ENCODE measurements at regions not wholly inside any gene's neighbourhood (a gene's known extent, or its start where the extent isn't known, plus 50 kb on each side); places are given as distances from the start of the nearest gene placed in this dataset.

DNA sequence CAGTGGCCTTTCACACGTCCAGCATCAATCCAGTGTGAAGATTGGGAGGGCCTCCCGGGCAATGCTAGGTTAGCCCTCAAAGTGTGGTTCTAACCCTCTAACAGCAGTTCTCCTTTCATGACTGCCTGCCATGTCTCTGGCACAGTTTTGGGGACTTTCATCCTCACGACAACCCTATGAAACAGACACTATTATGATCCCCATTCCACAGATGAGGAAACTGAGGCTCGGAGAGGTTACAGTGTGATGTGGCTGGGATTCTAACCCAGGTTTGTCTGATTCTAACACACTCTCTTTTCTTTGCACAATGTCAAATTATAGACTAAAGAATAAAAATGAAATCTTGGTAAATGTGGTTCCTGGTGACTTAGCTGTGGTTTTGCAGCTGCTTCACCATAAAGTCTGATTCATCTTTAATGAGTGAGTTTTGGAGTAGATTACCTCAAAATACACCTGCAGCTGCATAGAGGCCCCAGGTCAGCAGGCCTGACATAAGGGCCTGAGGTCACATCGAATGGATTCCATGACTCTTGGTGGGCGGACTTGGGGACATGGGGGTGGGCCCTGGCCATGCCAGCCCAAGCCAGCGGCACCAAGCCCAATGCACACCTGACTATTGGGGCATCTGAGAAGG lies 214.4 kb downstream of the GLI2 start:
- H3K4me1 Mint-ChIP-seq (ENCODE audit: low read depth): no peaks in the 10 kb centered on the region
- H3K36me3 Mint-ChIP-seq (ENCODE audit: low read depth): no peaks in the 10 kb centered on the region
- no peaks in the 10 kb centered on the region for H3K9me3 Mint-ChIP-seq
- H3K4me3 Mint-ChIP-seq: no peak overlapping the region
- intact Hi-C loops (cut with micrococcal nuclease): no loop called here
- no peak overlapping the region for H3K27ac Mint-ChIP-seq
- DNase-seq (ENCODE audit: low spot score): no peak
- H3K27me3 Mint-ChIP-seq (ENCODE audit: insufficient read depth): no peaks in the 10 kb centered on the region

DNA sequence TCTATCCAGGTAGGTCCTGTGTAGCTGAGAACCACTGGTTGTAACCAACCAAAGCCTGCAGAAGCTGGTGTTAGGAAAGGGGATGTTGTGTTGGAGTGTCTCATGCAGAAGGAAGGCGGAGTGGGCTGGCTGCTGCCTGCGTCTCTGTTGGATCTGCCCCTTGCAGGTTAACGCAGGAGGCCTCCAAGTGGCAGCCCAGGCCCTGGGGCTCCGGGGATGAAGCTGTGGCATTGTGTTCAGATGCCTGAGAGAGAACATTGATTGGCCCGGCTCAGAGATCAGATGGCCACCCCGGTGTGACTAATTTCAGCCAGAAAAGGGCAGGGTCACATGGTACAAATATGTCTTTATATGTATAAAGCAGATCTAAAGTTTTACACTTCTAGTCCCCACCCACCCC lies 216.0 kb downstream of the GLI2 start:
- Mint-ChIP-seq H3K9me3 (no peaks in the 10 kb centered on the region), H3K27ac (no peak overlapping the region), H3K4me3 (no peak overlapping the region), H3K27me3 (ENCODE audit: insufficient read depth) (no peaks in the 10 kb centered on the region), H3K4me1 (ENCODE audit: low read depth) (no peaks in the 10 kb centered on the region), H3K36me3 (ENCODE audit: low read depth) (no peaks in the 10 kb centered on the region)
- no peak for DNase-seq (ENCODE audit: low spot score)
- intact Hi-C loops (cut with micrococcal nuclease): no loop called here

- no peaks in the 10 kb centered on the region for H3K9me3 Mint-ChIP-seq
- no peaks in the 10 kb centered on the region for H3K27me3 Mint-ChIP-seq (ENCODE audit: insufficient read depth)
- DNase-seq (ENCODE audit: low spot score): no peak
- no peak overlapping the region for H3K4me3 Mint-ChIP-seq
- H3K36me3 Mint-ChIP-seq (ENCODE audit: low read depth): no peaks in the 10 kb centered on the region
- intact Hi-C loops (cut with micrococcal nuclease): no loop called here
- no peak overlapping the region for H3K27ac Mint-ChIP-seq
- no peaks in the 10 kb centered on the region for H3K4me1 Mint-ChIP-seq (ENCODE audit: low read depth)
Observed at GRCh38 chr2:120952318-120952717, 216.7 kb downstream of the GLI2 start.

DNA sequence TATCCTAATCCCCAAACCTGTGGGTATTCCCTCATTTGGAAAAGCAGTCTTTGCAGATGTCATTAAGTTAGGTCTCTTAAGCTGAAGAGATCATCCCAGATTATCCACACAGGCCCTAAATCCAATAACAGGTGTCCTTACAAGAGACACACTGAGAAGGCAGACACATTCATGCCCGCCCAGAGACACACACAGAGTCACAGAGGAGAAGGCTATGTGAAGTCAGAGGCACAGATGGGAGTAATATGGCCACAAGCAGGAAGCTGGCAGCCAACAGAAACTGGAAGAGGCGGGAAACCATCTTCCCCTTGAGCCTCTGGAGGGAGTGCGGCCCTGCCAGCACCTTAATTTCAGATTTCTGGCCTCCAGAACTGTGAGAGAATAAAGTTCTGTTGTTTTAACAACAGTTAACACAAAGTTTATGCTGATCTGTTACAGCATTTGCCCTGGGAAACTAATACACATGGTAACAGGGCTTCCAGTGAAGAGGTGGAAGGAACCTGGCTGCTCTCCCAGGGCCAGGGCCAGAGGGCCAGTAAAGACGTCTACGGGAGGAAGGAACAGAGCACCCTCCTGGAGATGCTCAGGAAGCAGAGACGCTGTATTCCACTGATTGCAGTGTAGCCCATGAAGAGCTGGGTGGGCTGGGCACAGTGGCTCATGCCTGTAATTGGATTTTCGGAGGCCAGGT lies 217.5 kb downstream of the GLI2 start:
- DNase-seq (ENCODE audit: low spot score): no peak
- Mint-ChIP-seq H3K27ac (no peak overlapping the region), H3K36me3 (ENCODE audit: low read depth) (no peaks in the 10 kb centered on the region), H3K4me1 (ENCODE audit: low read depth) (no peaks in the 10 kb centered on the region), H3K9me3 (no peaks in the 10 kb centered on the region), H3K27me3 (ENCODE audit: insufficient read depth) (no peaks in the 10 kb centered on the region), H3K4me3 (no peak overlapping the region)
- intact Hi-C loops (cut with micrococcal nuclease): no loop called here

DNA sequence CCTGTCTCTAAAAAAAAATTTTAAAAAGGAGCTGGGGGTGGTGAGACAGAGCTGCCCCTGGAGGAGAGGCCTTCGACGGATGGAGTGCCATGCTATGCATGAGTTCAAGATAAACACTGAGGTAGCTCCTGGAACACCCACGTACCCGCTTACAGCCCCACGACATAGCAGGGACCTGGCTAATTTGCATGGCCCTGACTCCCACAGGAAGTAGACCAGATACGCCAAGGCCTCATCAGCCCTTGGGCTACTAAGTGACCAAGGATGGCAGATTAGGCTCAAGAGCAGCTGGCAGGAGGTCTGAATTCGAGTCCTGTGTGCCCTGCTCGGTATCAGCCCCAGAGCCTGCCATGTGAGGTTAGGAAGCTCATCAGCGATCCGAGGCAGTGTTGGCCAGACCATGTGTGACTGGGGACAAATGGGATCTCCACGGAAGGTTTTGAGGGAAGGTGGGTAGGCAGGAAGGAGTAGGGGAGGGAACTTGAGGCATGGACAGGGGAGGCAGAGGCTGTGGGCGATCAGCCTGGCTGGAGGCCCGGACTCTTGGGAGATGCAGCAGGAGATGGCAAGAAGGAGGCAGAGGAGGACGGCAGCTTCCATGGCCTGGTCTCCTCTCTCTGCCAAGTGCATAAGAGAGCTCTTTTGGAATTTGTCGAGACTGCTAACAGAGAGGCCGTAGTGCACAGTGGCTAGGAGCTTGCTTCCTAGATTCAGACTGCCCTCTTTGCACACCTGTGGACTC lies 218.3 kb downstream of the GLI2 start:
- no peak overlapping the region for H3K27ac Mint-ChIP-seq
- H3K27me3 Mint-ChIP-seq (ENCODE audit: insufficient read depth): no peaks in the 10 kb centered on the region
- no peaks in the 10 kb centered on the region for H3K36me3 Mint-ChIP-seq (ENCODE audit: low read depth)
- no peak for DNase-seq (ENCODE audit: low spot score)
- H3K4me3 Mint-ChIP-seq: no peak overlapping the region
- no peaks in the 10 kb centered on the region for H3K4me1 Mint-ChIP-seq (ENCODE audit: low read depth)
- intact Hi-C loops (cut with micrococcal nuclease): no loop called here
- no peaks in the 10 kb centered on the region for H3K9me3 Mint-ChIP-seq

- intact Hi-C loops (cut with micrococcal nuclease): no loop called here
- Mint-ChIP-seq H3K36me3 (ENCODE audit: low read depth) (no peaks in the 10 kb centered on the region), H3K4me1 (ENCODE audit: low read depth) (no peaks in the 10 kb centered on the region), H3K9me3 (no peaks in the 10 kb centered on the region), H3K4me3 (no peak overlapping the region), H3K27me3 (ENCODE audit: insufficient read depth) (no peaks in the 10 kb centered on the region), H3K27ac (no peak overlapping the region)
- no peak for DNase-seq (ENCODE audit: low spot score)
Observed at GRCh38 chr2:120954939-120955338, 219.3 kb downstream of the GLI2 start.

- Mint-ChIP-seq H3K4me1 (ENCODE audit: low read depth) (no peaks in the 10 kb centered on the region), H3K4me3 (no peak overlapping the region), H3K36me3 (ENCODE audit: low read depth) (no peaks in the 10 kb centered on the region), H3K27ac (no peak overlapping the region), H3K9me3 (no peaks in the 10 kb centered on the region), H3K27me3 (ENCODE audit: insufficient read depth) (no peaks in the 10 kb centered on the region)
- intact Hi-C loops (cut with micrococcal nuclease): no loop called here
- DNase-seq (ENCODE audit: low spot score): no peak
Observed at GRCh38 chr2:120955427-120955826, 219.8 kb downstream of the GLI2 start.

GRCh38 chr2:120956486-120957156 lies 221.0 kb downstream of the GLI2 start:
- no peaks in the 10 kb centered on the region for H3K4me1 Mint-ChIP-seq (ENCODE audit: low read depth)
- H3K4me3 Mint-ChIP-seq: no peak overlapping the region
- no peak for DNase-seq (ENCODE audit: low spot score)
- H3K27ac Mint-ChIP-seq: no peak overlapping the region
- H3K9me3 Mint-ChIP-seq: no peaks in the 10 kb centered on the region
- intact Hi-C loops (cut with micrococcal nuclease): no loop called here
- no peaks in the 10 kb centered on the region for H3K36me3 Mint-ChIP-seq (ENCODE audit: low read depth)
- H3K27me3 Mint-ChIP-seq (ENCODE audit: insufficient read depth): no peaks in the 10 kb centered on the region

GRCh38 chr2:120957905-120958304 lies 222.2 kb downstream of the GLI2 start:
- intact Hi-C loops (cut with micrococcal nuclease): no loop called here
- H3K9me3 Mint-ChIP-seq: no peaks in the 10 kb centered on the region
- no peak overlapping the region for H3K27ac Mint-ChIP-seq
- H3K4me1 Mint-ChIP-seq (ENCODE audit: low read depth): no peaks in the 10 kb centered on the region
- H3K36me3 Mint-ChIP-seq (ENCODE audit: low read depth): no peaks in the 10 kb centered on the region
- H3K27me3 Mint-ChIP-seq (ENCODE audit: insufficient read depth): no peaks in the 10 kb centered on the region
- H3K4me3 Mint-ChIP-seq: no peak overlapping the region
- no peak for DNase-seq (ENCODE audit: low spot score)

DNA sequence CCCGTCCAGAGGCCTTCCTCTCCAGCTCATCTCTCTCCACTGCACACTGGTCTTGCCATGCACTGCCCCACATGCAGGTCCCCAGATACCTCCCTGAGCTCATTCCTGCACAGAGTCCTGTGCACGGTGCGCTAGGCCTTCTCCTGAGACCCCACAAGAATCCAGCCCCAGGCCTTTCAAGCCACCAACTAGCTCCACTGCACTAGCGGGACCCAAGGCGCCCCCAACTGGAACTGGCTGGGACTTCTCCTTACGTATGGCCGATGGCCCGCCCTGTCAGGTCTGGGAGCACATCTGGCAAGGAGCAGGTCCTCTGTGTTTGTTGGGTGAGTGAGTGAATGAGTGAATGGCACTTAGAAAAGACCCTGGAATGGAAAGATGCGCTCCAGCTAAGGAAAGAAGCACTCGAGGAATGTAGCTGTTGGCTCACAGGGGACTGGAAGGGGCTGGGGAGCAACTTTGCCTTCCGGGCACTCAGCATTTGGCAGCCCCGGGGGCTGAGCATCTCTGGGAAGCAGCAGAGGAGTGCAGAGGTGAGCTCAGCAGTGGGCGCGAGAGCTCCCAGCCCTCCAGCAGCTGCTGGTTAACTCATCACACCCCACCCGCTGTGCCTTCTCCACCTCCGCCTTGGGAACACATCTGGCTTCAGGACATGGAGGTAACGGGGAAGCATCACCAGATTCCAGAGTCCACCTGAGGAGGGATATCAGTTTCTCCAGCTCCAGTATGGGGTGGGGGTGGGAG lies 223.1 kb downstream of the GLI2 start:
- Mint-ChIP-seq H3K27me3 (ENCODE audit: insufficient read depth) (no peaks in the 10 kb centered on the region), H3K4me1 (ENCODE audit: low read depth) (no peaks in the 10 kb centered on the region), H3K27ac (no peak overlapping the region), H3K9me3 (no peaks in the 10 kb centered on the region), H3K36me3 (ENCODE audit: low read depth) (no peaks in the 10 kb centered on the region), H3K4me3 (no peak overlapping the region)
- no peak for DNase-seq (ENCODE audit: low spot score)
- intact Hi-C loops (cut with micrococcal nuclease): no loop called here

GRCh38 chr2:120959426-120959825 lies 223.8 kb downstream of the GLI2 start:
- Mint-ChIP-seq H3K36me3 (ENCODE audit: low read depth) (no peaks in the 10 kb centered on the region), H3K27me3 (ENCODE audit: insufficient read depth) (no peaks in the 10 kb centered on the region), H3K4me3 (no peak overlapping the region), H3K9me3 (no peaks in the 10 kb centered on the region), H3K4me1 (ENCODE audit: low read depth) (no peaks in the 10 kb centered on the region), H3K27ac (no peak overlapping the region)
- intact Hi-C loops (cut with micrococcal nuclease): no loop called here
- DNase-seq (ENCODE audit: low spot score): no peak

DNA sequence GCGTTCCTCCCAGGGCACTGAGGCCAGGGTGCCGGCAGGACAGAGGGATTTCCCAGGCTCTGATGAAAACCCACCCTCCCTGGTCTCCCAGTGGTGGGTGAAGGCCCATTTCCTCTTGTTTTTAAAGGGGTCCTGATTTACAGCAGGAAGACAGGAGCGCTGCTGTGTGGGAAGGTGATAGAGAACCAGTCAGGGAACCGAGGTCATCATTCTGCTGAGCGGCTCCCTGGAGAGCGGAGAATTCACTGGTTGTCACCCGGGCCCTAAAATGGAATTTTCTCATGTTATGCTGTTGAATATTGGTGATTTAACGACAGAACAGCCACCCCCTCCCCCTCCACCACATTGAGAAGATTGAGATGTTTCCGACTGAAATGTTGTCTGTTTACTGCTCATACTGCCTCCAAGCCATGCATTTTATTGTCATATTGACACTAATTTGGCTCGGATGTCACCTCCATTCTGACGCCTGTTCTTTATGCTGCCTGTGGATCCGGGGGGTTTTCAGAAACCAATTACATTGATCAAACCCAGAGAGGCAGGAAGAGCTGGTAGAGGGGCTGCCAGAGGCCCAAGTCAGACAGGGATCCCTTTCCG lies 225.2 kb downstream of the GLI2 start:
- H3K4me1 Mint-ChIP-seq (ENCODE audit: low read depth): no peaks in the 10 kb centered on the region
- H3K4me3 Mint-ChIP-seq: no peak overlapping the region
- DNase-seq (ENCODE audit: low spot score): no peak
- intact Hi-C loops (cut with micrococcal nuclease): no loop called here
- no peaks in the 10 kb centered on the region for H3K9me3 Mint-ChIP-seq
- H3K36me3 Mint-ChIP-seq (ENCODE audit: low read depth): no peaks in the 10 kb centered on the region
- no peaks in the 10 kb centered on the region for H3K27me3 Mint-ChIP-seq (ENCODE audit: insufficient read depth)
- H3K27ac Mint-ChIP-seq: no peak overlapping the region
